ENCODE measurements at regions not wholly inside any gene's neighbourhood (a gene's known extent, or its start where the extent isn't known, plus 50 kb on each side); places are given as distances from the start of the nearest gene placed in this dataset.
A peak's percentile ranks its signal among the peaks of the same experiment; 100 is the strongest.
"Not testable (repeated sequence)": the region's sequence is repeated elsewhere in the genome, so short reads cannot be mapped to it uniquely, and the experiment has no call there.

- no peak for DNase-seq (ENCODE audit: low read depth)
Observed at GRCh38 chr6:156451726-156452125, 325.5 kb upstream of the ARID1B start.

- no peak for DNase-seq (ENCODE audit: low read depth)
Observed at GRCh38 chr6:156451088-156451487, 326.1 kb upstream of the ARID1B start.

- no peak for DNase-seq (ENCODE audit: low read depth)
Observed at GRCh38 chr6:156450421-156450820, 326.8 kb upstream of the ARID1B start.

- no peak for DNase-seq (ENCODE audit: low read depth)
Observed at GRCh38 chr6:156449569-156449968, 327.6 kb upstream of the ARID1B start.

GRCh38 chr6:156449128-156449527, 328.1 kb upstream of the ARID1B start:
- no peak for DNase-seq (ENCODE audit: low read depth)

- DNase-seq (ENCODE audit: low read depth), result no peak
Observed at GRCh38 chr6:156448579-156448978, 328.6 kb upstream of the ARID1B start.

GRCh38 chr6:156440688-156441087, 336.5 kb upstream of the ARID1B start:
- no peak for DNase-seq (ENCODE audit: low read depth)

GRCh38 chr6:156438350-156438923, 338.7 kb upstream of the ARID1B start:
- no peak for DNase-seq (ENCODE audit: low read depth)

DNA sequence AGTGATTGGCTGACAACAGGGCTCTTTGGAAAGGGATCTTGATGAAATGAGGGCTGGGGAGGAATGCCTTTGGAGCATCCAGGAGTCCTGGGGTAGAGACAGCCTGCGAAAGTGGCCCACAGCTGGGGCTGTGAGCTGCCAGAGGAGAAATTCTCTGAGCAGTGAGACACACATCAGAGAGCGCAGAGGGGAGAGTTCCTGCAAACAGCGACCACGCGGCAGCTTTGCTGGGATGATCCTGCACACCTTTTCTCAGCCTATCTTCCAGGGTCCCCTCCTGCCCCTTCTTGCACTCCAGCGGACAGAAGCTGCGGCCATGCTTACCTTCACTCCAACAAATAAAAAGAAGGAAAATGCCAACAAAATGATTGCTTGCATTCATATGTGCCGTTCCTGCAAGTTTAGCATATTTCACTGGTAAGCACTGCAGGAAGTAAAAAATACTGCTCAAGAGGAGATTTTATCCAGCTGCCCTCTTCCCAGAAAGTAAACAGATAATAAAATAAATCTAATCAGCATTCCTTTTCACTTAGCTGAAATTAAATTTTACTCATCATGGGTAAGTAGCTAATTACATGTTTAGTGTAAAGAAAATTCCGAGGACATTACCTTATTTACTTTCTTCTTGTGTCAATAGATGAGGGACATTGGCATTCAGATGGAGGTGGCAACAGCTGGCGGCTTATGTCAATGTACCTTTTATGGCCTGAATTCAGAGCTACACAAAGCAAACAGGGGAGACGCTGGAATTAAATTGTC, 339.9 kb upstream of the ARID1B start:
- DNase-seq (ENCODE audit: low read depth), result no peak

DNA sequence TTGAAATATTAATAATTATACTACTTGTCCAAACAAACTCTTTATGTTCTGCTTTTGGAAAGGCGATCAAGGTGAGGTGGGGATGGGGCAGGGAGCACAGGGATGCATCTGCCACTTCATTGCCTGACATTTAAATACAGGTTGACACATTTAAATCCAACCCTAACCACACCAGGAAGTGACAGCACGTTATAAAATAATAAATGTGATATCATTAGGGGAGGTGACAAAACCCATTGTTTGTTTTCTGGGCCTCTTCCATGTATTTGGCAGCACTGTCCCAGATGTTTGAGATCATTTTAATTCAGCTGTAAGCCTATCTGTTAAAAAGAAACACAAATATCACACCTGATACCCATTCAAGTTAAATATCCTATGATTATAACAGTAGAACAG, 342.4 kb upstream of the ARID1B start:
- no peak for DNase-seq (ENCODE audit: low read depth)

DNA sequence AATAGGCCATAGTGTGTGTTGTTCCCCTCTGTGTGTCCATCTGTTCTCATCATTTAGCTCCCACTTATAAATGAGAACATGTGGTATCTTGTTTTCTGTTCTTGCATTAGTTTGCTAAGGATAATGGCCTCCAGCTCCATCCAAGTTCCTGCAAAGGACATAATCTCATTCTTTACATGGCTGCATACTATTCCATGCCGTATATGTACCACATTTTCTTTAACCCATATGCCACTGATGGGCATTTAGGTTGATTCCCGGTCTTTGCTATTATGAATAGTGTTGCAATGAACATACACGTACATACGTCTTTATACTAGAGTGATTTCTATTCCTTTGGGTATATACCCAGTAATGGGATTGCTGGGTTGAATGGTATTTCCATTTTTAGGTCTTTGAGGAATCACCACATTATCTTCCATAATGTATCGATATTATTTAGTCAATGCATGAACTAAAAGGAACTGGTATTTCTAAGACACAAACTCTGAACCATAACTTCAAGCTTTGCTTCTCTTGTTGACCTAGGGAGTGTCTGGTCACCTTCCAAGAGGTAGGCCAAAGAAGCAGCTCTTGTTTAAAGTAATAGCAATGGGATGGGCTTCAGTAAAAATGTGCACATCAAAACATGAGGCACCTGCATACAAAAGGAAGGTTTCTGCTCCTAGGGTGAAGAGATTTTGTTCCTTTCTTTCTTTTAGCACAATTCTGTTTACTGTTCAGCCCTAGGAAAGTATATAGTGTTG, 343.0 kb upstream of the ARID1B start:
- DNase-seq (ENCODE audit: low read depth), result no peak

- DNase-seq (ENCODE audit: low read depth), result no peak
Observed at GRCh38 chr6:156432543-156432942, 344.6 kb upstream of the ARID1B start.

DNA sequence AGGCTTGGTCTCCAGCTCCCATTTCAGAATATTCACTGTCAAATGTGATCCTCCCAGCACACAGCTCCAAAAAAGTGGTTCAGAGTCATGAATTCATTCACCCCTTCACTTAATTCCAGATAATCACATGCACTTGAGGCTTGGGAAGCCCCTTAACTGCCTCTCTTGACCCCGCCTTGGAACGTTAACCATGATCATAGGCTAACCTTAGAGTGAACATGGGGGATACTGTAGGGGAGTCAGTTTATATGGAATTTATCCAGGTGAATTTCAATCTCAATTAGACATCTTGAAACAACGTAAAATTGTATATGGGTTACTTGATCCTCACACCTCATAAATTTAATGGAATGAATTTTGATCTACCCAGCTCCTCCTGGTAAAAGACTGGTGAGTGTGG, 346.8 kb upstream of the ARID1B start:
- no peak for DNase-seq (ENCODE audit: low read depth)

DNA sequence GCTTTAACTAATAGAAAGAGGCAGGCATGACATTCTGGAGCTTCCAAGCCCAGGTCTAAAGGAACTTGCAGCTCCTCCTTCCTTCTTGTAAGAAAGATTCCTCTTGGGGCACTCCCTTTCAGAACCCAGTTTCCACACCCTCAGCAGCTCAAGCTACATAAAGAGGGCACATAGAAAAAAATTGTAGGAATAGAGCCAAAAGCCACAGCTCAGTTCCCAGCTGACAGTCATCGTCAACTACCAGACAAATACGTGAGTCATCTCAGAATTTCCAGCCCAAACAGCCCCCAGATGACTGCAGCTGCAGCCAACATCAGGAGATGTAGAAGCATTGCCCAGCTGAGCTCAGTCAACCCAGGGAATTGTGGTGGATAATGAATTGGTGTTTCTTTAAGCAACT, 349.8 kb upstream of the ARID1B start:
- peak; percentile 71 for DNase-seq (ENCODE audit: low read depth)

GRCh38 chr6:156425359-156426020, 351.7 kb upstream of the ARID1B start:
- peak; percentile 48 for DNase-seq (ENCODE audit: low read depth)

DNA sequence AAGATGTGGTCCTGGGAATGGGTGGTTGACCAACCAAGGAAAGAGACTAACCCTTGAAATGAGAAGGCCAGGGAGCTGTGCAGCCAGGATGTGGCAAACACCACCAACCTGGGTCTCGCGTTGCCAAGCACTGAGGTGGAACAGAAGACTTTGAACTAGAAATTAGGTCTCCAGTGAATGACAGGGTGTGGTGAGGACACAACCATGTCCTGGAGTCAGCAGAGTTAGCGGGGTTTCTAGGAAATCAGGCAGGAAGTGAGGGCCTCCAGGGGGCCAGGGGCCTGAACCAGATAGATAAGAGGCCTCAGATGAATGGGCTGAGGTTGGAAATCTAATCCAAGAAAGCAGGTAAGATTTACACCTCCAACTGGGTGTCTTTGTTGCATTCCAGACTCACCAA, 353.3 kb upstream of the ARID1B start:
- DNase-seq (ENCODE audit: low read depth), result no peak

DNA sequence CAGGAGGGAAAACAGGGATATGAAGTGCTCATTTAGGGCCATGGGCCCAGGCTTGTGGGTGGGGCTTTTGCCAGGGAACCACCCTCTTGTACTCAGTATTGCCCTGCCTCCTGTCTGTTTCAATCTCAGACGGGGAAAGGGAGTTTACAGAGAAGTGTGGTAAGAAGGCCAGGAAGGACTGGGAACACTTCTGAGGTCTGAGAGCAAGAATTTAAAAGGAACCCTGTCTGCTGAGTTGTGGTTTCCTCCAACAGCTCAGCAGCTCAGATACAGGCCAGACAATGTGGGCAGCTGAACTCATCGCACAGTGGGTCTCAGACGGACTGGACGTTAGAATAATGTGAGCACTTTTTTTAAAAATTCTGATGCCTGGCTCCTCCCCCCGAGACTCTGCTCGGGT, 354.1 kb upstream of the ARID1B start:
- DNase-seq (ENCODE audit: low read depth), result no peak

GRCh38 chr6:156421933-156422332, 355.2 kb upstream of the ARID1B start:
- DNase-seq (ENCODE audit: low read depth), result no peak

DNA sequence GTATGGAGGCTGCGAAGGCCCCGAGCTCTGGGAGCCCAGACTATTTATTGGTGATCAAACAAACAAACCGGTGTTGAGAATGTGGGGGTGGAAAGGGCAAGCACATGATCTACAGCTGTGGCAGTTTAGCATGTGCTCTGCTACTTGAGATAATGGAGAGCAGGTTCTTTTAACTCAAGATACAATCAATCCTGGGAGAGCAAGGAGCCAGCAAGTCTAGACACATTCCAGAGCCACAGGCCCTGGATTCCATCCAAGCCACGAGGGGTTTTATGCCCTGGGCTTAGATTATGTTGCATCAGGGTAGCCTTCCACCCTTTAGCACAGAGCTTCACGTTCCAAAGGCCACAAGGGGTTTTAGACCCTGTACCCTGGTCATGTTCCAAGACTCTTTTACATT, 355.9 kb upstream of the ARID1B start:
- DNase-seq (ENCODE audit: low read depth), result not testable (repeated sequence)

DNA sequence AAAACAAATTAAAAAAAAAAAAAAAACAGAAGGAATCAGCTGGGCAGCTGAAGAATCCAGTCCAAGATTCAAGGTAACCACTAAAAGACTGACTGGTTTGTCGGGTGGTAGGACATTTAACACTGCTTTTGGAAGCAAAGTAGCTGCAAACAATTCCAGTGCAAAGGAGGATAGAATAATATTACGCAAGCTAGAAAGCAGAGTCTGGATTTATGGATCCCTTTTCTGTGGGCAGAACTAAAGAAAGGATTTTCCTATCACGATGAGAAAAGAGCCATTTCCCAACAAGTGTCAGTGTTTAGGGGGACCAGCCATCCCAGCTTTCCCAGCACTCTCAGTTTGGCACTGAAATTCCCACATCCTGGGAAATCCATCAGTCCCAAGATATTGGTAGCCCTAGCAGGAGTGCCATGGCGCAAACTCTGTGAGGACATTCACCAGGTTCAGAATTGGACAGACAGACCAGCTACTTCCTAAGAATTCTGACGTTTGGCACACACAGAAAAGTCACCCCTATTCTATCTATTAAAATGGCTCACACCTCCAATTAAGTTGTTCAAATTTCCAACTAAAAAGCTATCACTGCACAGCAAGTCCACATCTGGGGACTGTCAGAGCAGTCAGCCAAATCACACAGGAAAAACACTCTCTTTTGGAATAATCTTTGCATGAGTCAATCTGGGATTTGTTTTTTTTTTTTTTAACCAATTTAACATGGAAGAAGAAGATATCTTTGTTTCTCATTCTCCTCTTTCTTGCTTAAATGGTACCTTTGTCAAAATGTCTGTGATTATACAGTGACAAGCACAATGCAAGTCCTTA, 356.8 kb upstream of the ARID1B start:
- DNase-seq (ENCODE audit: low read depth), result no peak

- DNase-seq (ENCODE audit: low read depth), result no peak
Observed at GRCh38 chr6:156419594-156419993, 357.6 kb upstream of the ARID1B start.

DNA sequence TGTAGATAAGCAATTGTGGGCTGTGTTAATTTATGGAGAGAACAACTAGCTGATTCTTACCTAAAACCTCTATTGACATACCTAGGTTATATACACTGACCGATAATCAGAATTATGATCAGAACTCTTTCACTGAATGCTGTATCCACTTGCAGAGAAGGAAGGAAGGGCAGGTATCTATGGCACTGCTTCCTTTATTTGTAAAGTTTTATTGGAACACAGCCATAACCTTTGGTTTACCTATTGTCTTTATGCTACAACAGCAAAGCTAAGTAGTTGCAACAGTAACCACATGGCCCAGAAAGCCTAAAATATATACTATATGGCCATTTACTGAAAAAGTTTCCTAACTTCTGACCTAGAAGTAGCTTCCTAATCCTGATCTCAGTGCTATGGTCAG, 358.9 kb upstream of the ARID1B start:
- no peak for DNase-seq (ENCODE audit: low read depth)

All from Daoy (cell line).